PC-9 (cell line): ENCODE measurements at regions not wholly inside any gene's neighbourhood (a gene's known extent, or its start where the extent isn't known, plus 50 kb on each side); places are given as distances from the start of the nearest gene placed in this dataset.
A peak's percentile ranks its signal among the peaks of the same experiment; 100 is the strongest.

Experiments used
- BruUV-seq: library from RNA; stranded (reverse); fragments of 400-500 nt; replicated peaks from 2 replicates; lab custom pipeline; 2021; lab: Mats Ljungman, UMichigan
- CTCF ChIA-PET: fragments of 300-600 bp; sonication (Branson Sonifier 250); formaldehyde crosslinking; loops from one replicate; lab custom pipeline; 2022; ENCODE audit warnings: antibody characterized with exemption; lab: Charles Lee
- POLR2A ChIA-PET: fragments of 300-600 bp; sonication (Branson Sonifier 250); formaldehyde crosslinking; loops from one replicate; lab custom pipeline; 2022; ENCODE audit warnings: antibody characterized with exemption; ENCODE audit not compliant: unreplicated experiment; lab: Charles Lee
- DNase-seq, 2 experiments: peaks; one replicate each; pipeline versions ENCODE4 v3.0.0 to v3.0.0-alpha.2; 2015 to 2022; ENCODE audit warnings: mixed read lengths in 1 of 2
- H2AFZ ChIP-seq: fragments of 200-600 bp; sonication (generic); 2 replicates; pipeline ENCODE4 v1.8.1; 2017; ENCODE audit warnings: antibody characterized with exemption
- H3F3A ChIP-seq: fragments of 200-600 bp; sonication (generic); 2 replicates; pipeline ENCODE4 v1.8.1; 2017; ENCODE audit warnings: antibody characterized with exemption, mild to moderate bottlenecking, low read depth; ENCODE audit not compliant: insufficient read depth
- H3K27ac ChIP-seq: fragments of 200-600 bp; sonication (generic); 2 replicates; pipeline ENCODE4 v1.6.1; 2016; ENCODE audit warnings: mixed run types
- H3K27me3 ChIP-seq: fragments of 200-600 bp; sonication (generic); 2 replicates; pipeline ENCODE4 v1.6.1; 2016; ENCODE audit warnings: low read depth, mixed run types; ENCODE audit not compliant: insufficient read depth
- H3K36me3 ChIP-seq: fragments of 200-600 bp; sonication (generic); 2 replicates; pipeline ENCODE4 v1.6.1; 2016; ENCODE audit warnings: low read depth, mixed run types
- H3K4me1 ChIP-seq: fragments of 200-600 bp; sonication (generic); replicated peaks from 2 replicates; pipeline ENCODE4 v1.6.1; 2016; ENCODE audit warnings: mixed run types; ENCODE audit not compliant: insufficient read depth
- H3K4me2 ChIP-seq: fragments of 200-600 bp; sonication (generic); 2 replicates; pipeline ENCODE4 v1.6.1; 2017; ENCODE audit warnings: mixed run types
- H3K4me3 ChIP-seq: fragments of 200-600 bp; sonication (generic); 2 replicates; pipeline ENCODE4 v1.6.1; 2016; ENCODE audit warnings: mixed run types
- H3K79me2 ChIP-seq: fragments of 200-600 bp; sonication (generic); 2 replicates; pipeline ENCODE4 v1.6.1; 2017; ENCODE audit warnings: low read depth, mixed run types
- H3K9me2 ChIP-seq: fragments of 200-600 bp; sonication (generic); 2 replicates; pipeline ENCODE4 v1.8.1; 2017; ENCODE audit warnings: mild to moderate bottlenecking; ENCODE audit not compliant: insufficient read depth
- H3K9me3 ChIP-seq: fragments of 200-600 bp; sonication (generic); 2 replicates; pipeline ENCODE4 v1.8.1; 2016; ENCODE audit warnings: low read depth; ENCODE audit not compliant: insufficient read depth
- H4K20me1 ChIP-seq: fragments of 200-600 bp; sonication (generic); 2 replicates; pipeline ENCODE4 v1.8.1; 2017; ENCODE audit not compliant: insufficient read depth
- CTCF ChIP-seq: fragments of 200-600 bp; sonication (generic); conservative IDR thresholded peaks from 2 replicates; pipeline ENCODE4 v1.6.1; 2017; ENCODE audit warnings: mixed run types, antibody characterized with exemption, mild to moderate bottlenecking, moderate library complexity
- EZH2 ChIP-seq: fragments of 200-600 bp; sonication (generic); IDR thresholded peaks from 2 replicates; pipeline ENCODE4 v1.8.0; 2017; ENCODE audit warnings: antibody characterized with exemption, low read depth
- intact Hi-C: fragments of 100-400 bp; cut with micrococcal nuclease; formaldehyde crosslinking; loops from one replicate; pipeline ENCODE4 v1.10.0; 2022; ENCODE audit not compliant: unreplicated experiment

DNA sequence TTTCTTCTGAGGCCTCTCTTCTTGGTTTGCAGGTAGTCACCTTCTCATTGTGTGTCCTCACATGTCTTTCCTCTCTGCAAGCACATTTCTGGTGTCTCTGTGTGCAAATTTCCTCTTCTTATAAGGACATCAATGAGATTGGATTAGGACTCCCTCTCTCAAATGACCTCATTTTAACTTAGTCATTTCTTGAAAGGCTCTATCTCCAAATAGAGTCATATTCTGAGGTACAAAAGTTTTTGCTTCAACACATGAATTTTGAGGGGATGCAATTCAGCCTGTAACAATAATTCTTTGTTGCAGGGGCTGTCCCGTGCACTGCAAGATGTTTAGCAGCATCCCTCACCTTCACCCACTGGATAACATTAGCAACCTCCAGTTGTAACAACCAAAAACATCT is 115.0 kb upstream of the DCBLD2 start:
- Histone ChIP-seq H3K9me3 (peaks cover 6% of the 10 kb centered on the region), H3F3A (peaks cover 9% of the 10 kb centered on the region), H3K27ac (no peak overlapping the region), H3K4me1 (peaks cover 19% of the 10 kb centered on the region), H3K4me3 (no peak overlapping the region), H3K79me2 (no peaks in the 10 kb centered on the region), H3K36me3 (no peaks in the 10 kb centered on the region), H3K27me3 (no peaks in the 10 kb centered on the region), H3K9me2 (no peaks in the 10 kb centered on the region), H4K20me1 (no peaks in the 10 kb centered on the region), H3K4me2 (no peak overlapping the region), H2AFZ (no peak overlapping the region)
- BruUV-seq: no TSS peak
- TF ChIP-seq CTCF (no peak), EZH2 (no peak)
- DNase-seq: no peak
- ChIA-PET POLR2A (no interaction called here), CTCF (no interaction called here)
- intact Hi-C loops: no loop called here

DNA sequence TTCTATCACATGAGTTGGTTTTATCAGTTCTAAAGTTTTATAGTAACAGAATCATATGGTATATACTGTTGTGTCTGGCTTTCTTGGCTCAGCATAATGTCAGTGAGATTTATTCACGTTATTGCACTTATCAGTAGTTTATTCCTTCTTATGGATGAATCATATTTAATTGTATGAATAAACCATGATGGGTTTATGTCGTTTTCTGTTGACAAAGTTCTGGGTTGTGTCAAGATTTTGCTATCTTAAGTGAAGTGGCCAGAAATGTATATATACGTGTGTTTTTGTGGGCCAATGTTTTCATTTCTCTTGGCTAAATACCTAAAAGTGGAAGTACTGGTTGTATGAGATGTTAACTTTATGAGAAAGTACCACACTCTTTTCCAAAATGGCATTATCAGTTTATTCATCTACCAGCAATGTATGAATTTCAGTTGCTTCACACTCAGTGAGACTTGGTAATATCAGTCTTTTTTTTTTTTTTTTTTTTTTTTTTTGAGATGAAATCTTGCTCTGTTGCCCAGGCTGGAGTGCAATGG is 112.4 kb upstream of the DCBLD2 start:
- H3K79me2 ChIP-seq: no peaks in the 10 kb centered on the region
- CTCF ChIA-PET: interaction anchor here (1.0 kb wide), 1 partner anchor 195 kb away, joined by 7 read pairs; no protein-coding TSS in a partner anchor
- no peaks in the 10 kb centered on the region for H4K20me1 ChIP-seq
- POLR2A ChIA-PET: no interaction called here
- no TSS peak for BruUV-seq
- peak in 1 of 2 experiments; percentile 94 for DNase-seq
- H3K36me3 ChIP-seq: no peaks in the 10 kb centered on the region
- intact Hi-C loops: no loop called here
- H3K9me3 ChIP-seq: peaks cover 6% of the 10 kb centered on the region
- 0 out of 2 replicates have a peak overlapping the region, but pooled peaks have one; percentile 40 for H2AFZ ChIP-seq
- peaks cover 19% of the 10 kb centered on the region for H3K4me1 ChIP-seq
- H3K9me2 ChIP-seq: no peaks in the 10 kb centered on the region
- peak overlapping the region; percentile 32 for H3K27ac ChIP-seq
- no peak for TF ChIP-seq EZH2
- TF ChIP-seq CTCF: no peak
- H3K4me2 ChIP-seq: peak overlapping the region; percentile 17
- H3K27me3 ChIP-seq: no peaks in the 10 kb centered on the region
- no peak overlapping the region for H3K4me3 ChIP-seq
- peaks cover 9% of the 10 kb centered on the region for H3F3A ChIP-seq

DNA sequence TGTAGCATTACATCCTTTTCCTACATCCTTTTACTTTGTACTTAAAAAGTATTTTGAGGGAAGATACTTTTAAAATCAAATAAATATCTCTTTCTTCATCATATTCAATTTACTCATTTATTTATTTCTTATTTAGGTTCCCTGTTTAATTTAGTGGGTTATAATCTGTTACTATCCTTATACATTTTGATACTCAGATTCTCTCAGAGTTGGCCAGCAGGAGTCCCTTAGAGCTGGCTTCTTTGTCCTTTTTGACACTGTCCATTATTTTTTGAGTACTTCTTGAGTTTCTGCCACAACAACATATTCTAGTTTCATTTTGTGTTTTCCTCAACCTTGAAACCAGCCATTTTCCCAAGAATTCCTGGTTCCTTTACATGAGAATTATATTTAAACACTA is 111.6 kb upstream of the DCBLD2 start:
- no peak overlapping the region for H2AFZ ChIP-seq
- intact Hi-C loops: no loop called here
- TF ChIP-seq EZH2 (no peak), CTCF (peak; percentile 21; the same call in 1 of the 2 replicates)
- CTCF ChIA-PET: interaction anchor here (1.0 kb wide), 1 partner anchor 194 kb away, joined by 7 read pairs; no protein-coding TSS in a partner anchor
- H3K27me3 ChIP-seq: no peaks in the 10 kb centered on the region
- H3K9me3 ChIP-seq: peaks cover 6% of the 10 kb centered on the region
- no peaks in the 10 kb centered on the region for H3K36me3 ChIP-seq
- BruUV-seq: no TSS peak
- POLR2A ChIA-PET: no interaction called here
- H3K79me2 ChIP-seq: no peaks in the 10 kb centered on the region
- H3K9me2 ChIP-seq: no peaks in the 10 kb centered on the region
- no peak overlapping the region for H3K27ac ChIP-seq
- peaks cover 19% of the 10 kb centered on the region for H3K4me1 ChIP-seq
- no peak for DNase-seq
- H3K4me2 ChIP-seq: no peak overlapping the region
- no peaks in the 10 kb centered on the region for H4K20me1 ChIP-seq
- peaks cover 9% of the 10 kb centered on the region for H3F3A ChIP-seq
- no peak overlapping the region for H3K4me3 ChIP-seq
